ENCODE measurements at regions not wholly inside any gene's neighbourhood (a gene's known extent, or its start where the extent isn't known, plus 50 kb on each side); places are given as distances from the start of the nearest gene placed in this dataset.

DNA sequence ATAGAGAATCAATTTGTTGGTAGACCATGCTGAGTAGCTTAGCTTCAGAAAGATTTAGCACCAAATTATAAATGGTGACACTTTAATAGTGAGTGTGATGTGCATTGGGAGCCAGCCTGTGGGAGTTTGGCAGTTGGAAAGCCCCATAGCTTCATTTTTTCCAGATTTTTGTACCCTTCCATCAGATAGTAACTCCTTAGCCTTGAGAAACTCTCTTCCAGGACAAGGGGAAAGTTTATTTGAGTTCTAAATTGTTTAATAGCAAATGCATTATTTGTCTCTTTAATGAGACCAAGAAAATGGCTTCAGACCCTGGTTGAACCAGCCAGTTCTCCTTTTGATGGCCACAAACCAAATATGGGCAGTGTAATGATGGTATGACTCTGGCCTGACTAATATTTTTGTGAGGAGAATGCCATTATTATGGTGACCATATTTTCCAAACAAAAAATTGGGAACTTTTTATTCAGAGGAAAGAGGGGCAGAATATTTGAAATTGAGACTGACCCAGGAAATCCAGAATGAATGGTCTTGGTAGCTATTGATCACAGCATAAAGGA is 49.8 kb downstream of the PLCE1 start:
- DNase-seq, result no peak

DNA sequence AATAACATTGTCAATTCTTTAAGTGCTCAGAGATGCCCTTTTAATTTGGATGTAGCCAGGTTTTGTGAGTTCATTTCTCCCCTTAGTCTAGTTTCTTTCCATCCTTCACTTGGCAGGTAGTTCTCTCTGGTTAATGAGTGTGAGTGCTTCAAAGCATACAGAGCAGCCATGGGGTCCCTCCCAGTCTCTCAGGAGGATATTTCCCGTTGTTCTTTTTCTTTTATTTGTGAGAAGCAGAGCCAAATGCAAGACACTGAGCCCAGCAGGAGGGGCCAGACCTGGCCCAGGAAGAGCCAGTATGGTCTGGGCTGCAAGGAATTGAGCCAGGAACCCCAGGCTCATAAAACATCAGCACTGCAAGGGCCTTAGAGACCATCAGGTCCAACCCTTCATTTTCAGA is 52.4 kb downstream of the PLCE1 start:
- no peak for DNase-seq

DNA sequence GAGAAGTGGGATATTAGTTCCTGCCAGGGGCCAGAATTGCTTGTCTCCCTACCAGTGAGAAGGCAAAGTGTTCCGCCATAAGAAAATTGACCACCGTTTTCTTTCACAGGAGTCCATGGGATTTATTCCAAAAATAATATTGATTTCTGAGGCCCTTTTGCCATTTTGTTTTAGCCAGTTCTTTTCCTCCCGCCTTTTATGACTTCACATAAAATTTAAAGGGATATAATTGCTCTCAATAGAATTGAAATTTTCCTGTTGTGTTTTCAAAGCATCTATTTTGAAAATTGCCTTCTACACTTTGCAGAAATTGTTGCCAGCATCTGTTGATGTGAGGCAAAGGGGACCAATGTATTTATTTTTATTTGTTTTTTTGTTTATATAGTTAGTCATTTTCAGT is 53.6 kb downstream of the PLCE1 start:
- DNase-seq, result no peak

DNA sequence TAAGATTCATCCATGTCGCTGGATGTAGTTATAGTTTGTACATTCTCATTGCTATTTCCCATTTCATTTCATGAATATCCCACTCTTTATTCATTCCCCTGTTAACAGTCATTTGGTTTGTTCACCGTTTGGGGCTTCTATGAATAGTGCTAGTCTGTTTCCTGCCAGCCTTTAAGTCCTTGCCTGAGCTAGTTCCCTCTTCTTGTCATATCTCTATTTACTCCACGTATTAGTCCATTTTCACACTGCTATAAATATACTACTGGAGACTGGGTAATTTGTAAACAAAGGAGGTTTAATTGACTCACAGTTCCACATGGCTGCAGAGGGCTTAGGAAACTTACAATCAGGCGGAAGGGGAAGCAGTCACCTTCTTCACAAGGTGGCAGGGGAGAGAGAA is 56.2 kb downstream of the PLCE1 start:
- no peak for DNase-seq

DNA sequence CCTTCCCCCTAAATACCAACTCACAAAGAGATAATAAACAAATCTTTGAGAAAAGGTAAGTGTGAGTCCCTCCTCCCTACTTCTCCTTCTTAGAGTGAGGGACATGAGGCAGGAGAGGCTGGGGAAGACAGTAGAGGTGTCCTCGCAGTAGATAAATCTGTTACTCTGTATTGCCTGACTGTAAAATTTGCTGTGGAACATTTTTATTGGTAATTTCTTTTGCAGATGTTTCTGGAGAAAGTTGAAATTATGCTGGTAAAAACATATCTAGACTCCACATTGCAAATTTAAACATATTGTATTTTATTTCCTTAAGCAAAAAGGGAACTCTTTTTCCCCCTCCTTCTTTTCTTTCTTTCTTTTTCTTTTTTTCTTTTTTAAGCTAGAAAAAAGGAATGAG is 58.5 kb downstream of the PLCE1 start:
- DNase-seq, result no peak

DNA sequence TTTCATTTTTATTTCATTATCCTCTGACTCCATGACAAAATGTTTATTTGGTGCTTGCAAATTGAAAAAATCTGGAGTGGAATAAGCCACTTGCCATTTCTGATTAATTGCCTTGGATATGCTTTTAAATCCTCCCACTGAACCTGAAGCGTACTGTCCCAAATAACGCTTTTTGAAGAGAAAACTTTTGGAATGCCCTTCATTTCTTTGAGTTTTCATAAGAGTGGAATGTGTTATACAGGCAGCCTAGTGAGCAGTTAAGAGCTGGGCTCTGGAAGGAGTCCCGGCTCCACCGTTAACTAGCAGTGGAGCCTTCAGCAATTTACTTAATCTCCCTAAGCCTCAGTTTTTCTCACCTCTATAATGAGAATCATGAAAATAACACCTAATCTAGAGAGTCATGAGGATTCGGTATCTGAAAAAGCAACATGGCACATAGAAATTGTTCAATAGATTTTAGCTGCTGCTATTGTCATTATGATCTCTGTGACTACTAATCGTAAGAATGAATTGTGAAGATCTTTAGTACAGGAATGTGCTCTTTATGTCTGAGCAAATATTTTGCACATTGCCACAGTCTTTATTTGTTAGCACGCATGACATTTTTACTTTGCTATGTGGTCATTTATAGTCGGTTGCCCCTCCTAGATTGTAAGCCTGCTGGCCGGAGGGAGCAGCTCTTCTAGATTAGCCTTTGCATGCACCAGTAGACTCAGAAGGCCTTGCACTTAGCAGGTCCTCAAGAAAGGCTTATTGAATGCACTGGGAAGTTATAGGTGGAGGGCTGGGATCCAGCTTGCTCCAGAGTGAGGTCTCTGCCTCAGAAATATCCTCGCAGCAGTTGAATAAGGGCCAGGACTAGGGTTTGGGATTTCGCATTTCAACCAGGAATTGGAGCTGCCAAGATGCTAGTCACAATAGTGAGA is 59.4 kb downstream of the PLCE1 start:
- DNase-seq, result no peak

DNA sequence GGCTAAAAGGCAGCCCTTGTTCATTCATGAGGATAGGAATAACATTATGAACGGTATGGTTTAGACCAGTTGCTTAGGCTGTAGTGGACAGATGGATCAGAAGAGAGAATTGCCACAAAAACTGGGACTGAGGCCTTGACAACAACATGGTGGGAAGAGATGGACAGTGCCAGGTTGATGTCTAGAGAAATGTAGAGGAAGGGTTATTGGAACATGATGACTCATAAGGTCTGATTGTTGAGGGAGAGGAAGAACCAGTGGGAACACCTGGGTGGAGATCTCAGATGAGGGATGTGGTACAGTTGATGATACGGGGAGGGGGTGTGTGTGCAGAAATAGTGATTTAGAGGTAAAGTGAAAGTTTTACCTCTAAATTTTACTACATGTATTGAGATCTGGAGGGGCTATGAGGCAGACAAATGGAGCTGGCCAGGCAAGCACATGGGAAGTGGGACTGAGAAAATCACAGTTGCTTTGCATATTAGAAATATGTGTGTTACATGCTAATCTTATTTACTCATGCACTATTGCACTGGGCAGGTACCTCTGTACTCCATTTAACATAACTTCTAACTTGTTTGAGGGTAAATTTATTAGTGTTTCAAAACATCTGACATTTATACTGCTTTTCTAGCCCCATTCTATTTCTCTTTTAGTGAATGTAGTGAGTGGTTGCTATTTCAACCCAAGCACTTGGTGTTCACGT is 65.6 kb downstream of the PLCE1 start:
- DNase-seq, result no peak

DNA sequence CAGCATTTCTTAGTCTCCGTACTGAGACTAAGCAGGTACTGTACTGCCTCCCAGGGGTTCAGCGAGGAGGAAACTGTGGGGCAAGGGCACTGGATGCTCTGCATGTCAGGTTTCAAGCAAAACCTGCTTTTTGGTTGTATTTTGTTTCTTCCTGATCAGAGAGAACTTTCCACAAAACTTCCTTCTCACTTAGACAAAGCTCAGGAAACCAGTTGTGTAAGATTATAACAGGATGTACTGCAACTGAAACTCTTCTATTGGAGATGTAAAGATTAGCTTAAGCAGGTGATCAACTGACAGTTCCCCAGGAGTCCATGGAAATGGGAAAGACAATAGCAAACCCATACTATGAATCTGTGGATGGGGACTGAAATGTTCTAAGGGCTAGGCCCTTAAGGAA is 67.3 kb downstream of the PLCE1 start:
- no peak for DNase-seq

DNA sequence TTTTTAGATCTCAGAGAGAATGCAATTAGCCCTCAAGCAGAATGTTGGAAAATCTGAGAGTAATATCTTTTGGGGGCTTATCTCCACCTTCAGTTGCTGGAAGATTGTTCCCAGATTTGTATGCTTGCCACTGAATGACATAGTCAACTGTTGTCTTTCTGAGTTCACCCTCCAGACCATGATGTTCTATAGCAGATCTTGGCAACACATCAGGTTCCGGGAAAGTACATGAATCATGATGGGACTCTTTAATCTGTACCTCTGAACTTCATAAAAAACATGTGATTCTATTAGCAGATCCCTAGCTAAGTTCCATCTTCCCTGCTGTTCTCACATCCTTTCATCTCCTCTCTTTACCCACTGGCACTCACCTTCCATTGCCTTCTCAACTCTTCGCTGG is 68.9 kb downstream of the PLCE1 start:
- no peak for DNase-seq

DNA sequence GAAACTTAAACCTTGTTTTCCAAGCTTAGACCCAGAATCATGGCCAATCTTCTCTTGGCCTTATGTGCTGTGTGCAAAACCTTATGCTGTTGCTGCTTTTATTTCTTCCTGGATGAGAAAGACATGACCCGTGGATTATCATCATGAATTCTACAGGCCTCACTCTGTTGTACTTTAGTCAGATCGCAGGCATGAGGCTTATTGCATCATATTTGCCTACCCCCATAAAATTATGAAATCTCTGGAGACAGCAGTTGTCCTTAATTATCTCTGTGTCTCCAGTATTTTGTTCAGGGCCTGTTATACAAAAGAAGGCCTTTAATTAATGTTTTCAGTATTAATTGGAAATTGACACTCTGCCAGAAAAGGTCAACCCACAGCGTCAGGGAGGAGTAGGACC is 71.6 kb downstream of the PLCE1 start:
- DNase-seq, result no peak

DNA sequence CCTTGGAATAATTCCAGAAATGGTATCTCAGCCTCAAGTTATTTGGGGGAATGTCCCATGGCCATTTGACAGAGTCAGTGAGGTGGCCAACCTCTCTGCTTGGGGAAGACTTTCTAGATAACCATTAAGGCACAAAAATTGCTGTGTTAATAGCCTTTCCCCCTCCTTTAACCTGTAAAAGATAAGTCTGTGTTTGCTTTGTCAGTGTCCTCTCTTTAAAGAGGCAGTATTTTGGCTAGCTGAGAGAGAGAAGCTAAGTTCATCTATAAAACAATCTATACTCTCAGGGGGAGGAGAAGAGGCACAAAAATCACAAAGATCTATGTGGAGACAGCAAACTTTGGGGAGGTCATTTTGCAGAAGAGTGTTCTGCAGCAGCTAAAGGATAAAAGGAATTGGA is 72.1 kb downstream of the PLCE1 start:
- DNase-seq, result no peak

DNA sequence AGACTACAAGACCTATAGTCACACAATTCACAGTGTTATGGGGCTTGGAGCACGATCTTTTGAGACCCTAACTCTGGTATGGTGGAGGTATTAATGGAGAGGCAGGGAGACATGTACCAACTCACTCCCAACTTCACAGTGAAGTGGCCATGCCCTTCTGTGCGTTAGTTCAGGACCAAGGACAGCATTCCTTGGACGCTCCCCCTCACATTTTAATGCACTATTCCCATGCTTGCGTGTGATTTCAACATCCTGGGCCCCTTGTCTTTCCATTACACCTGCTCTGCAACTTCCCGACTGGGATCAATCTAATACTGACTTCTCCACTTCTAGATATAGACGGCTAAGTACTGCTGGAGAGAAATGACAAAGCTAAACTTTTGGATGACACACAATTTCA is 72.7 kb downstream of the PLCE1 start:
- no peak for DNase-seq

DNA sequence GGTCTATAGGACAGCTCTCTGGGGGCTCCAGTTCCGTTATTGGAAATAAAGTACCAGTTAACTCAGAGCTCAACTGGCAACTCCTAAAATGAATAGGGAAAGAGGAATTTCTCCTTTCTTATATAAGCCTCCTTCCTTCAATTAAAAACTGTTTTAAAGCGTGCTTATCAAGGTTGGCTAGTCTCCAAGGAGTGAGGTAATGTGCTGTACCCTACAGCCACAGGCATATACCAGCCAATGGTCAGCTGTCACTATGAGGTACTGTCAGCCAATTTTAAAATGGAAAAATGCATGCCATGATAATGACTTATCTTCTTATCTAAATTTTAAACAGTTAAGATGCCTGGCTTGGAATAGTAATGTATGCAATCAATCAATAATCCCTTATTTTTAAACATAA is 76.2 kb downstream of the PLCE1 start:
- DNase-seq, result no peak

DNA sequence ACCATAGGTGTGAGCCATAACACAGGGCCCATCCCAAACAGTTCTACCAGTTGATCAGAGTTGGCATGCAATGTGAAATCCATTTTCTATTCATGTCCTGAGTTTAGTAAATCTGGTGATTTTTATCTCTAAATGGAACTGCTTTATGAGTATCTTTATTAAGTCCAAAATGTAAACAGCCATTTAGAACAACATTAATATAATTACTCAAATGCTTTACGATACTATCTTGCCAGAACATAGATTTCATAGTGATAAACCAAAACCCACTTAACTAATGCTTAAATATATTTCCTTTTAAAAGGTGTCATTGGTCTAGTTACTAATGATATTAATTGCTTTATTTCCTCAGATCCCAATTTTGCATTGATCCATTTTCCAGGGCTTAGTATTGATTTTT is 80.7 kb downstream of the PLCE1 start:
- no peak for DNase-seq

DNA sequence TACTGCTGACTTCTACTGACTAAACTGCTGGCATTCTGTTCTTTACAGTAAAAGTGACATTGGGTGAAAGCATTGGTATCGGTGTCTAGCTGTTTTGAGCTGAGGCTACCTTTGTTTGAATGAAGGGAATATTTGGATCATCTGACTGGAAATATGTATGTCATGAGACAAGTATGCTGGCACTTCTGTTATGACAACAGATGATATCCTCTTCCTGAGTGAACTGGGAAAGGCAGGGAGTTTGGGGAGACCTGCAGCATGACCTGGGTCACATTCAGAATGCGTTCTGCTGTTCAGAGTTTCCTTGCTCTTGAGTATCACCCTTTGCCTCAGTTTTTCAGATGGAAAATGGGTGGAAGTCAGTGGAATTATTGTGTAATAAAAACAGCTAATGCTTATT is 81.8 kb downstream of the PLCE1 start:
- DNase-seq, result no peak

DNA sequence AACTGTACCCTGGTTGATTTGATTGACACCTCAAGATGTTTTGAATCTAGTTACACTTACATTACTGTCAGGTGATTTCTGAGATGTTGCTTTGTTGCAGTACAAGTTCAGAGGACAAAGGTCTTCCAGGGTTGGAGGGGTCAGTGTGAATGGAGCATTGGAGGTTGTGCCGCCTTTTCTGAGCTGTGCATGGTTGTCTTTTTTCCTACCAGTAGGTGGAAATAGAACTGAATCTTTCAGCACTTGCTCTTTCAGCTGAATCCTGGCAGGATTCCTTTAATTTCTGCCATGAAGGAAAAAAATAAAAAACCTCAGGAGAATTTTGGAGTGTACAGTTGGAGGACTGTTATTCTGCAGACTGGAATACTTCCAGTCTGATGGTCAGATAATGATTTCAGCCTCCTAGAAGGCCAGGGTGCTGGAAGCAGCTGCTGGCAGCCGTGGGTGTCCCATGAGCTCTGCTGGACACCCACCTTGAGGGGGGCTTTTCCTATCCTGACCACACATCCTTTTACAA is 82.7 kb downstream of the PLCE1 start:
- DNase-seq, result no peak

DNA sequence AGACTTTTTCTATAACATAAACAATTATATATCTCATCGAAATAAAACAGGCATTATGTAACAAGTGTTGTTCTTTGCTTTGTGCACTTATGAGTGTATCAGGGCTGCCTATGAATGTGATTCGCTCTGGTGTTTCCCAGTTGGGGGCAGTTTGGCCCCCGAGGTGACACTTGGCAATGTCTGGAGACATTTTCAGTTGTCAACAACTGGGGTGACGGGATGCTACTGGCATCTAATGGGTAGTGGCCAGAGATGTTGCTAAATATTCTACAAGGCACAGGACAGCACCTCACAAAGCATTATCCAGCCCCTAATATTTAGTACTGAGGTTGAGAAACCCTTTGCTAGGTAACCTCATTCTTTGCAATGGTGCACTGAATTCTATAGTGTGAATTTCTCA is 83.3 kb downstream of the PLCE1 start:
- no peak for DNase-seq

DNA sequence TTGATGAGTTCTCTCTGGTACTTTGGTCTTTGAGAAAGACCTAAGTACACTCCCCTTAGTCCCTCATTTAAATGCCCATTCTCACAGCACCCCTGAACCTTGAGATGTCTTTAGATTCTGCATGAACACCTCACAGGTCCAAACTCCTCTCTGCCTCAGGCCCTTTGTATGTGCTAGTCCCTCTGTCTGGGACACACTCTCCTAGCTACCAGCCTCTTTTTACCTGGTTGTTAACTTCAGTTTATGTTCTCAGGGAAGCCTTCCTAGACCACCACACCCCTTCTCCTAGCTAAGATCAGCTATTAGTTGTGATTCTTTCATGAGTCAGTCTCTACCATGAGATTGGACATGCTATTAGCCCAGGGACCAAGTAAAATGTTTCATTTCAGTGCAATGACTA is 86.4 kb downstream of the PLCE1 start:
- DNase-seq, result no peak

DNA sequence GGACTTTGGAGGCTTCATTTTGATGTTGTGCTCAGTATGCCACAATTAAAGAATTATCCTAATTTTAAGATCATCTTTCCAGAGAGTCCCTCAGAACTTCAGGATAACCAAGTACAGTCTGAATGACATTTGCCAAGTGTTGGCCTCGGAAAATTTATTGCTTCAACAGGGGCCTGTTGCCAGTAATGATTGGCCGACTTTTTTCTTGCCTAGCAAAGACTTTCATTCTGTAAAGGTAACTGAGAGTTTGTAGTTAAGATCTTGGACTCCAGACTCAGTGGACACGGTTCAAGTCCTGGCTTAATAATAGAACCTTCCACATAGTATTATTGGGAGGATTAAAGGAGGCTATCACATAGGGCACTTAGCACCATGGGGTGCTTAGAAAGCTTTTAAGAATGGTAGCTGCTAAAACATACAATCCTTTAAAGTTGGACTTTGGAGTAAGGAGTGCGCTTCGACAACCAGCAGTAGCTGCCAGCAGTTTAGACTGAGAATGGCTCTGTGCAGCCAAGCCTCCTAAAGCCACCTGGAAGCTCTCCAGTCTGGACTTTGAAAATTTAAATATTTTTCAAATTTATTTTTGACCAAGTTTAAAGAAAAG is 90.0 kb downstream of the PLCE1 start:
- no peak for DNase-seq

DNA sequence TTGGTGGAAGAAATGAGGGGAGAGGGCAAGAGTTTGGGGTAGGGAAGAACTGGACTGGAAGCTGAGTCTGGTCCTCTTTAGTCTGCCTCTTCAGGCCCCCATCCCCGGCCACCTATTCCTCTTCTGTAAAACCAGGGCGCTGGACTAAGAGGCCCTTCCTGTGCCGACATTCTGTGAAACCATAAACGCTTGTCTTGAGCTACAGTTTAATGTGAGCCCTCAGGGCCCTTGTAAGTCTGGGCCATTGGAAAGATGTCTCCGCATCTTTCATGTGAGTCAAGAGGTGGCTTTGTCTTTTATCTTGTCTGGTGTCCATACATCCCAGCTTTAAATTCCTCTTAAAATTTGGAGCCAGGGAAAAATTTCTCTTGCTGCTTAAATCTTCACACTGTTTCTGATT is 90.6 kb downstream of the PLCE1 start:
- DNase-seq, result no peak

DNA sequence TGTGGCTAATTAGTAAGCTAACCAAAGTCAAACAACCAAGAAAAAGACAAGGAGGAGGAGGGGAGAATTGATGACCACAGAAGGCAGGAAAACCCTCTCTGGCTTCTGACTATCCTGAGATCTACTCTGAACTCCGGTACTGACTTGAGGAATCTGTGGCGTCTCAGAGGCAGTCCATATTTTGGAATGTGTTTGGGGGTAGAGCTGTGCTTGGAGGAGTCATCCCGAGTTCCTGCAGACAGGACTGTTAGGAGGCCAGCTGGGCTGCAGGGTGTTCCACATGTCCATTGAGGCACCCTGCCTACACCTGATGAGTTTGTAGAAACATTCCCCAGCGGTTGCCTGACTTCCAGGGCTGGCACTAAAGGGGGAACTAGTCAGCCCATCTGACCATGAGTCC is 91.6 kb downstream of the PLCE1 start:
- DNase-seq, result no peak

DNA sequence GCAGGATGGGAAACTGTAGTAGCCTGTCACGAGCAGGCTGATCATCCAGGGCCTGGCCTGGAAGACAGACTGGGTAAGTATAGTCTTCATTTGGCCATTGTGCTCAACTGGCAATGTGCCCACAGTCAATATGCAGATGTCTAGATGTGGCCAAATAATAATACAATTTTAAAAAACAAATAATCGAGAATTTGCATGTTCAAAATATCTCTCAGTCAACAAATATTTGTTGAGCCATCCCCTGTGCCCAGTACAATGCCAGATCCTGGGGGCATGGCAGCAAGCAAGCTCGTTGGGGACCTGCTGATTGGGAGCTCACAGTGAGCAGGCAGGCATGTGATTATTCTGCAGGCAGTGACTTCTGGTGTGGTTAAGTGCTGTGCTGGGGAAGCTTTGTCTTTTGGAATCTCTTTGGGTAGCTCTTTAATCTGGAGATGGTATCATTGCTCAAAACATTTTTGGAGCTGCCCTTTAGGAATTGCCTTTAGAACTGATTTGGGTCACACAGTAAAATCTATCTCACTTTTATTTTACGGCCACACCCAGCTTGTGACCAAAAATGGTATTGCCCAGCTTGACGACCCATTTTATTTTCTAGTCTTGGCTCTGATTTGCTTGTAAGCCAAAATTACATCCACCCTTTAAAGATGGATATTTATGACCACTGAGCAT is 92.2 kb downstream of the PLCE1 start:
- no peak for DNase-seq

DNA sequence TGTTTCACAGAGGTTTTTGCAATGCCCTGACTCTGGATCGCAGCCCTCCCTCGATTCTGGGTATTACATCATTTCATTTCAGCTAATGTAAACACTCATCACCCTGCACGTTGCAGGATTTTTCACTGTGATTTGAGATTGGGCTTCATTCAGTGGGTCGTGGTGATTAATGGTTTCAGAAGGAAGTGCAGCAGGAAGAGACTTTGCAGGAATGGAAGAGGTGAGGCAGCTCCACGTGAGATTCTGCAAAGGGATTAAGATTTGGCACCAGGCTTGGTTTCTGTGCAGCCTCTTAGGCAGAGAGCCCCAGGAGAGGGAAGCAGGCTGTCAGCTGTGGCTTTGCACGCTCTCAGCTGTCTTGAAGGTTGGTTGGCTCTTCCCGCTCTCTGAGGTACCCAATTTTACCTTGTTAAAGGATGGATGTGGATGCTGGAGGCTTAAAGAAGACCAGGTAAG is 95.2 kb downstream of the PLCE1 start:
- DNase-seq, result no peak
